ENCODE measurements at regions not wholly inside any gene's neighbourhood (a gene's known extent, or its start where the extent isn't known, plus 50 kb on each side); places are given as distances from the start of the nearest gene placed in this dataset.

GRCh38 chr1:234893725-234894630, 234.7 kb downstream of the TOMM20 start (continued):
- TF ChIP-seq MAX (CRISPR knock-in tag; IDR thresholded peaks at IDR 0.05) (peak; percentile 83), UBTF (IDR thresholded peaks at IDR 0.05; ENCODE audit: borderline replicate concordance in 1 of 2, low read depth in 2 of 2, low read length in 2 of 2) (no peak), IFI16 (CRISPR knock-in tag; IDR thresholded peaks at IDR 0.05) (peak; percentile 73; the same call in 1 of the 2 replicates), MTA2 (IDR thresholded peaks at IDR 0.05; ENCODE audit: low read depth) (0 out of 2 replicates have a peak, but pooled peaks have one; percentile 17), HMGXB4 (CRISPR knock-in tag; IDR thresholded peaks at IDR 0.05) (no peak), NR2C2 (CRISPR knock-in tag; IDR thresholded peaks at IDR 0.05) (peak; percentile 34; the same call in 1 of the 2 replicates), NR2C2 (tag; IDR thresholded peaks at IDR 0.05) (peak; percentile 85), ZNF24 (IDR thresholded peaks at IDR 0.05) (peak; percentile 75), YY1 (IDR thresholded peaks at IDR 0.05; ENCODE audit: borderline replicate concordance in 1 of 3, control insufficient read depth in 1 of 3, extremely low read depth in 1 of 3, insufficient read depth in 3 of 3, insufficient read length in 1 of 3, insufficient replicate concordance in 2 of 3, low read depth in 1 of 3, low read length in 2 of 3) (peak in 2 of 3 experiments; percentile 16 to 20), ZNF707 (CRISPR knock-in tag; conservative IDR thresholded peaks at IDR 0.05) (0 out of 2 replicates have a peak, but pooled peaks have one; percentile 15), MEF2A (IDR thresholded peaks at IDR 0.05; ENCODE audit: control insufficient read depth, low read depth, low read length) (no peak), NR2C1 (IDR thresholded peaks at IDR 0.05) (0 out of 2 replicates have a peak, but pooled peaks have one; percentile 26), NR2C1 (tag; IDR thresholded peaks at IDR 0.05) (peak; percentile 83), C11orf30 (IDR thresholded peaks at IDR 0.05; ENCODE audit: low read depth) (peak; percentile 94), KLF6 (CRISPR knock-in tag; IDR thresholded peaks at IDR 0.05; ENCODE audit: borderline replicate concordance) (peak; percentile 85; the same call in 1 of the 2 replicates), NFXL1 (CRISPR knock-in tag; IDR thresholded peaks at IDR 0.05) (peak; percentile 84; the same call in 1 of the 2 replicates), PBX2 (CRISPR knock-in tag; IDR thresholded peaks at IDR 0.05; ENCODE audit: low read depth) (no peak), PBX2 (tag; conservative IDR thresholded peaks at IDR 0.05; ENCODE audit: low read depth) (peak; percentile 16), MAFF (IDR thresholded peaks at IDR 0.05; ENCODE audit: low read length) (peak; percentile 87), PPARD (CRISPR knock-in tag; IDR thresholded peaks at IDR 0.05) (no peak), ARID1B (IDR thresholded peaks at IDR 0.05) (peak; percentile 65)

All from K562 (cell line).